ENCODE measurements at regions not wholly inside any gene's neighbourhood (a gene's known extent, or its start where the extent isn't known, plus 50 kb on each side); places are given as distances from the start of the nearest gene placed in this dataset.

- TF ChIP-seq YY1 (IDR thresholded peaks at IDR 0.05; ENCODE audit: insufficient read depth, insufficient read length) (no peak), SUZ12 (IDR thresholded peaks at IDR 0.05; ENCODE audit: extremely low read depth, insufficient read depth, insufficient read length) (no peak)
Observed at GRCh38 chr9:89923174-89923573, 318.4 kb downstream of the GADD45G start.
